SK-N-SH (cell line): ENCODE measurements at regions not wholly inside any gene's neighbourhood (a gene's known extent, or its start where the extent isn't known, plus 50 kb on each side); places are given as distances from the start of the nearest gene placed in this dataset.

Experiments used
- CTCF ChIA-PET: fragments of 300-600, 350-600 bp; formaldehyde crosslinking; extraction: SDS; loops from one replicate; lab custom pipeline; 2021; lab: Yijun Ruan, JAX
- POLR2A ChIA-PET: fragments of 350-600 bp; sonication (Branson Sonifier 250); formaldehyde crosslinking; extraction: SDS; loops from one replicate; lab custom pipeline; 2020; ENCODE audit warnings: antibody characterized with exemption, inconsistent platforms; lab: Yijun Ruan, JAX
- DNase-seq: peaks from one replicate; pipeline ENCODE4 v3.0.0; 2012
- H2AFZ ChIP-seq: fragments of 200-600 bp; sonication (generic); 2 replicates; pipeline ENCODE4 v1.8.1; 2016; ENCODE audit warnings: antibody characterized with exemption, mild to moderate bottlenecking, low read depth
- H3F3A ChIP-seq: fragments of 200-600 bp; sonication (generic); replicated peaks from 2 replicates; pipeline ENCODE3; 2016; ENCODE audit warnings: antibody characterized with exemption, mild to moderate bottlenecking; ENCODE audit not compliant: insufficient read depth
- H3K27ac ChIP-seq, 2 experiments: fragments of 200-500 bp in 1 of 2; fragments of 200-600 bp in 1 of 2; sonication (Bioruptor generic) in 1 of 2; sonication (generic), shearing (Covaris generic) in 1 of 2; 2 replicates each; pipeline versions ENCODE4 v1.5.1 to v1.6.1; 2014 to 2016; ENCODE audit warnings: low read depth in 2 of 2, inconsistent platforms in 1 of 2, low read length in 1 of 2, mild to moderate bottlenecking in 1 of 2, mixed read lengths in 1 of 2
- H3K27me3 ChIP-seq: fragments of 200-600 bp; sonication (generic), shearing (Covaris generic); 2 replicates; pipeline ENCODE4 v1.6.1; 2016; ENCODE audit warnings: mixed run types; ENCODE audit not compliant: insufficient read depth
- H3K36me3 ChIP-seq, 2 experiments: fragments of 200-500 bp in 1 of 2; fragments of 200-600 bp in 1 of 2; sonication (Bioruptor generic) in 1 of 2; sonication (generic) in 1 of 2; replicated peaks in 1 of 2; 2 replicates each; pipeline versions ENCODE3 to v1.5.1; 2014 to 2016; ENCODE audit warnings: low read length in 1 of 2, mild to moderate bottlenecking in 1 of 2; ENCODE audit not compliant: insufficient read depth in 2 of 2, control insufficient read depth in 1 of 2
- H3K4me1 ChIP-seq, 2 experiments: fragments of 200-500 bp in 1 of 2; fragments of 200-600 bp in 1 of 2; sonication (Bioruptor generic) in 1 of 2; sonication (generic), shearing (Covaris generic) in 1 of 2; 2 replicates each; pipeline versions ENCODE4 v1.5.1 to v1.6.1; 2014 to 2016; ENCODE audit warnings: low read depth in 1 of 2, low read length in 1 of 2, mixed run types in 1 of 2; ENCODE audit not compliant: insufficient read depth in 2 of 2, control insufficient read depth in 1 of 2
- H3K4me2 ChIP-seq: fragments of 200-600 bp; sonication (generic), shearing (Covaris generic); 2 replicates; pipeline ENCODE4 v1.6.1; 2017; ENCODE audit warnings: mixed run types
- H3K4me3 ChIP-seq, 2 experiments: fragments of 200-500 bp in 1 of 2; fragments of 200-600 bp in 1 of 2; sonication (Bioruptor generic) in 1 of 2; sonication (generic), shearing (Covaris generic) in 1 of 2; 2 replicates each; pipeline versions ENCODE4 v1.5.1 to v1.8.1; 2014 to 2016; ENCODE audit warnings: low read depth in 2 of 2, inconsistent platforms in 1 of 2, low read length in 1 of 2, mild to moderate bottlenecking in 1 of 2, mixed read lengths in 1 of 2, moderate library complexity in 1 of 2
- H3K79me2 ChIP-seq: fragments of 200-600 bp; sonication (generic); 2 replicates; pipeline ENCODE4 v1.8.1; 2017; ENCODE audit warnings: mild to moderate bottlenecking; ENCODE audit not compliant: insufficient read depth
- H3K9ac ChIP-seq: fragments of 200-600 bp; sonication (generic); 2 replicates; pipeline ENCODE4 v1.6.1; 2017; ENCODE audit warnings: mixed run types
- H3K9me2 ChIP-seq: fragments of 200-600 bp; sonication (generic); 2 replicates; pipeline ENCODE4 v1.6.1; 2017; ENCODE audit warnings: mixed run types
- H3K9me3 ChIP-seq: fragments of 200-600 bp; sonication (generic); 2 replicates; pipeline ENCODE4 v1.6.1; 2017; ENCODE audit warnings: mixed run types, mild to moderate bottlenecking, moderate library complexity
- H4K20me1 ChIP-seq: fragments of 200-600 bp; sonication (generic); 2 replicates; pipeline ENCODE4 v1.6.1; 2017; ENCODE audit warnings: mild to moderate bottlenecking, mixed run types; ENCODE audit not compliant: insufficient read depth
- CHD2 ChIP-seq: fragments of 150-350 bp; IDR thresholded peaks from 2 replicates; pipeline ENCODE4 v1.6.1; 2018; ENCODE audit warnings: low read length; ENCODE audit not compliant: partially characterized antibody
- EP300 ChIP-seq, 2 experiments: IDR thresholded peaks; 2 replicates each; pipeline versions ENCODE4 v1.4.0 to v1.6.1; 2012; ENCODE audit warnings: borderline replicate concordance in 1 of 2, low read depth in 1 of 2, low read length in 1 of 2
- EZH2phosphoT487 ChIP-seq: fragments of 200-600 bp; sonication (generic); IDR thresholded peaks from 2 replicates; pipeline ENCODE4 v1.6.1; 2017; ENCODE audit warnings: low read depth, mixed run types, mild to moderate bottlenecking, antibody characterized with exemption, moderate library complexity, borderline replicate concordance
- FOSL2 ChIP-seq: IDR thresholded peaks from 2 replicates; pipeline ENCODE4 v1.4.0; 2012; ENCODE audit warnings: low read depth, mild to moderate bottlenecking, moderate library complexity, borderline replicate concordance
- FOXM1 ChIP-seq: IDR thresholded peaks from 2 replicates; pipeline ENCODE4 v1.4.0; 2012; ENCODE audit warnings: low read depth, mild to moderate bottlenecking
- GABPA ChIP-seq: IDR thresholded peaks from 2 replicates; pipeline ENCODE4 v1.4.0; 2012; ENCODE audit warnings: low read depth, mild to moderate bottlenecking
- MEF2A ChIP-seq: IDR thresholded peaks from 2 replicates; pipeline ENCODE4 v1.4.0; 2012; ENCODE audit warnings: low read depth, borderline replicate concordance
- RAD21 ChIP-seq: IDR thresholded peaks from 2 replicates; pipeline ENCODE4 v1.6.1; 2012; ENCODE audit warnings: mild to moderate bottlenecking, low read length
- RCOR1 ChIP-seq: fragments of 150-350 bp; IDR thresholded peaks from 2 replicates; pipeline ENCODE4 v1.6.1; 2017; ENCODE audit warnings: antibody characterized with exemption, low read length
- SMC3 ChIP-seq: IDR thresholded peaks from 2 replicates; pipeline ENCODE4 v1.6.1; 2012; ENCODE audit warnings: low read depth, low read length, improper control_type of control experiment
- TAF1 ChIP-seq: IDR thresholded peaks from 2 replicates; pipeline ENCODE4 v1.6.1; 2012; ENCODE audit warnings: low read depth, mild to moderate bottlenecking, low read length, moderate library complexity, borderline replicate concordance
- TCF12 ChIP-seq: IDR thresholded peaks from 2 replicates; pipeline ENCODE4 v1.4.0; 2012
- YY1 ChIP-seq: IDR thresholded peaks from 2 replicates; pipeline ENCODE4 v1.4.0; 2012; ENCODE audit warnings: low read depth, mild to moderate bottlenecking
- WGBS: methylation state at CpG from one replicate; pipeline ENCODE4 v1.1.6; 2017; ENCODE audit warnings: low lambda C conversion rate; 5-methylcytosine and 5-hydroxymethylcytosine counted together
- TF ChIP-seq, protein P1 (sequence below): fragments of 200-600 bp; sonication (generic); IDR thresholded peaks from 2 replicates; pipeline ENCODE4 v1.6.1; 2017; ENCODE audit warnings: antibody characterized with exemption, mild to moderate bottlenecking, moderate library complexity
- TF ChIP-seq, protein P2 (sequence below): IDR thresholded peaks from 2 replicates; pipeline ENCODE4 v1.4.0; 2012; ENCODE audit warnings: low read depth, borderline replicate concordance
- TF ChIP-seq, protein P3 (sequence below): IDR thresholded peaks from 2 replicates; pipeline ENCODE4 v1.4.0; 2012; ENCODE audit warnings: low read depth, borderline replicate concordance
- TF ChIP-seq, protein P4 (sequence below): fragments of 150-350 bp; IDR thresholded peaks from 2 replicates; pipeline ENCODE4 v1.6.1; 2016; ENCODE audit warnings: mild to moderate bottlenecking, low read depth, low read length
- TF ChIP-seq, protein P5 (sequence below): IDR thresholded peaks from 2 replicates; pipeline ENCODE4 v1.4.0; 2012; ENCODE audit warnings: low read depth
- TF ChIP-seq, protein P6 (sequence below): IDR thresholded peaks from 2 replicates; pipeline ENCODE4 v1.6.1; 2012; ENCODE audit warnings: mild to moderate bottlenecking, low read depth, low read length, moderate library complexity

DNA sequence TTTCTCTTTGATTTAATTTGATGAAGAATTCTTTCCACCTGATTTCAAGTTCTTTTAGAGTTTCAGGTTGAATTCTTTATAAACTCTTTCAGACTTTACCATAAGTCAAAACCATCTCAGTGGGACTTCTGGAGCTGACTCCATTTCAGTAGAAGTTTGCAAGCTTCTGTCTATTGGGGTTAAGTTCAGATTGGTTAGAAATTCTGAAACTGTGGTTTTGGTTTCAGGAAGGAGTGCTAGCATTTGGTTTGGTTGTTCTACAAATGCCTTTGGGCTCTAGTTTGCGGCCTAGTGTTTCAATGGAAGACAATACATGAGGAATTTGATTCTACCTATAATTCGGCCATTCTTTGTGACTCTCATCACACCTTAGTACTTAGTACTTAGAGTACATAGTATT is 176.8 kb upstream of the RHOBTB1 start:
- Histone ChIP-seq H3K79me2 (no peaks in the 10 kb centered on the region), H3K27me3 (no peaks in the 10 kb centered on the region), H3K36me3 (no peaks in the 10 kb centered on the region), H2AFZ (no peak overlapping the region), H3K9me3 (no peaks in the 10 kb centered on the region), H3F3A (no peaks in the 10 kb centered on the region), H3K9ac (no peak overlapping the region), H3K4me3 (no peak overlapping the region), H4K20me1 (no peaks in the 10 kb centered on the region), H3K9me2 (no peaks in the 10 kb centered on the region), H3K27ac (no peak overlapping the region), H3K4me2 (no peak overlapping the region), H3K4me1 (no peaks in the 10 kb centered on the region)
- 55% methylated on average over 2 of the region's 2 CpGs for WGBS
- POLR2A ChIA-PET, result no interaction called here
- TF ChIP-seq, protein P1, sequence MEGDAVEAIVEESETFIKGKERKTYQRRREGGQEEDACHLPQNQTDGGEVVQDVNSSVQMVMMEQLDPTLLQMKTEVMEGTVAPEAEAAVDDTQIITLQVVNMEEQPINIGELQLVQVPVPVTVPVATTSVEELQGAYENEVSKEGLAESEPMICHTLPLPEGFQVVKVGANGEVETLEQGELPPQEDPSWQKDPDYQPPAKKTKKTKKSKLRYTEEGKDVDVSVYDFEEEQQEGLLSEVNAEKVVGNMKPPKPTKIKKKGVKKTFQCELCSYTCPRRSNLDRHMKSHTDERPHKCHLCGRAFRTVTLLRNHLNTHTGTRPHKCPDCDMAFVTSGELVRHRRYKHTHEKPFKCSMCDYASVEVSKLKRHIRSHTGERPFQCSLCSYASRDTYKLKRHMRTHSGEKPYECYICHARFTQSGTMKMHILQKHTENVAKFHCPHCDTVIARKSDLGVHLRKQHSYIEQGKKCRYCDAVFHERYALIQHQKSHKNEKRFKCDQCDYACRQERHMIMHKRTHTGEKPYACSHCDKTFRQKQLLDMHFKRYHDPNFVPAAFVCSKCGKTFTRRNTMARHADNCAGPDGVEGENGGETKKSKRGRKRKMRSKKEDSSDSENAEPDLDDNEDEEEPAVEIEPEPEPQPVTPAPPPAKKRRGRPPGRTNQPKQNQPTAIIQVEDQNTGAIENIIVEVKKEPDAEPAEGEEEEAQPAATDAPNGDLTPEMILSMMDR, result no peak
- TF ChIP-seq EP300 (IDR thresholded peaks at IDR 0.05; ENCODE audit: borderline replicate concordance in 1 of 2, low read depth in 1 of 2, low read length in 1 of 2) (no peak), TAF1 (no peak), SMC3 (no peak), RAD21 (no peak), FOXM1 (no peak), RCOR1 (no peak)
- TF ChIP-seq, protein P2, sequence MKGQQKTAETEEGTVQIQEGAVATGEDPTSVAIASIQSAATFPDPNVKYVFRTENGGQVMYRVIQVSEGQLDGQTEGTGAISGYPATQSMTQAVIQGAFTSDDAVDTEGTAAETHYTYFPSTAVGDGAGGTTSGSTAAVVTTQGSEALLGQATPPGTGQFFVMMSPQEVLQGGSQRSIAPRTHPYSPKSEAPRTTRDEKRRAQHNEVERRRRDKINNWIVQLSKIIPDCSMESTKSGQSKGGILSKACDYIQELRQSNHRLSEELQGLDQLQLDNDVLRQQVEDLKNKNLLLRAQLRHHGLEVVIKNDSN, result no peak
- CTCF ChIA-PET, result interaction anchor here (0.6 to 1.5 kb wide), 2 partner anchors 20 to 124 kb away, joined by 3 to 4 read pairs; no protein-coding TSS in a partner anchor
- no peak for DNase-seq

DNA sequence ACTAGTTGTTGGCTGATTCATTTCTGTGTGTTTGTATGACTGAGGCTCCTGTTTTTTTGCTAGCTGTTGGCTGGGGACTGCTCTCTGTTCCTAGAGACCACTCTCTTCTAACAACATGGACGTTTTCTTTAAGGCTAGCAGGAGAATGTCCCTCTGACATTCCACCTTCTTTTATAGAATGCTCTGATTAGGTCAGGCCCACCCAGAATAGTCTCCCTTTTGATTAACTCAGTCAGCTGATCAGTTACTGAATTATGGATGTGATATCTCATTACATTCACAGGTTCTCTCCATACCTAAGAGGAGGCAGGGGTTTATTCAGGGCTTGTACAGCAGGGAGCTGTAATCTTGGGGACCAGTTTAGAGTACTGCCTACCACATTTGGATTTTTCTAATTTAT is 175.6 kb upstream of the RHOBTB1 start:
- Histone ChIP-seq H3K4me1 (no peaks in the 10 kb centered on the region), H4K20me1 (no peaks in the 10 kb centered on the region), H3K36me3 (no peaks in the 10 kb centered on the region), H3K4me2 (no peak overlapping the region), H2AFZ (no peak overlapping the region), H3K9ac (no peak overlapping the region), H3K9me3 (no peaks in the 10 kb centered on the region), H3K27me3 (no peaks in the 10 kb centered on the region), H3K9me2 (no peaks in the 10 kb centered on the region), H3K79me2 (no peaks in the 10 kb centered on the region), H3F3A (no peaks in the 10 kb centered on the region), H3K27ac (no peak overlapping the region), H3K4me3 (no peak overlapping the region)
- ChIA-PET CTCF (interaction anchor here (1.5 kb wide), 1 partner anchor 22 kb away, joined by 4 read pairs; no protein-coding TSS in a partner anchor), POLR2A (no interaction called here)
- 0% methylated on average over 1 of the region's 1 CpG for WGBS
- DNase-seq, result no peak
- TF ChIP-seq CHD2 (no peak), GABPA (no peak), RAD21 (no peak), EZH2phosphoT487 (no peak), RCOR1 (no peak), TCF12 (no peak), FOSL2 (no peak), MEF2A (no peak), YY1 (no peak)
- TF ChIP-seq, protein P3, sequence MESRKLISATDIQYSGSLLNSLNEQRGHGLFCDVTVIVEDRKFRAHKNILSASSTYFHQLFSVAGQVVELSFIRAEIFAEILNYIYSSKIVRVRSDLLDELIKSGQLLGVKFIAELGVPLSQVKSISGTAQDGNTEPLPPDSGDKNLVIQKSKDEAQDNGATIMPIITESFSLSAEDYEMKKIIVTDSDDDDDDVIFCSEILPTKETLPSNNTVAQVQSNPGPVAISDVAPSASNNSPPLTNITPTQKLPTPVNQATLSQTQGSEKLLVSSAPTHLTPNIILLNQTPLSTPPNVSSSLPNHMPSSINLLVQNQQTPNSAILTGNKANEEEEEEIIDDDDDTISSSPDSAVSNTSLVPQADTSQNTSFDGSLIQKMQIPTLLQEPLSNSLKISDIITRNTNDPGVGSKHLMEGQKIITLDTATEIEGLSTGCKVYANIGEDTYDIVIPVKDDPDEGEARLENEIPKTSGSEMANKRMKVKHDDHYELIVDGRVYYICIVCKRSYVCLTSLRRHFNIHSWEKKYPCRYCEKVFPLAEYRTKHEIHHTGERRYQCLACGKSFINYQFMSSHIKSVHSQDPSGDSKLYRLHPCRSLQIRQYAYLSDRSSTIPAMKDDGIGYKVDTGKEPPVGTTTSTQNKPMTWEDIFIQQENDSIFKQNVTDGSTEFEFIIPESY, result no peak
- TF ChIP-seq, protein P4, sequence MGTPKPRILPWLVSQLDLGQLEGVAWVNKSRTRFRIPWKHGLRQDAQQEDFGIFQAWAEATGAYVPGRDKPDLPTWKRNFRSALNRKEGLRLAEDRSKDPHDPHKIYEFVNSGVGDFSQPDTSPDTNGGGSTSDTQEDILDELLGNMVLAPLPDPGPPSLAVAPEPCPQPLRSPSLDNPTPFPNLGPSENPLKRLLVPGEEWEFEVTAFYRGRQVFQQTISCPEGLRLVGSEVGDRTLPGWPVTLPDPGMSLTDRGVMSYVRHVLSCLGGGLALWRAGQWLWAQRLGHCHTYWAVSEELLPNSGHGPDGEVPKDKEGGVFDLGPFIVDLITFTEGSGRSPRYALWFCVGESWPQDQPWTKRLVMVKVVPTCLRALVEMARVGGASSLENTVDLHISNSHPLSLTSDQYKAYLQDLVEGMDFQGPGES, result no peak
- TF ChIP-seq, protein P5, sequence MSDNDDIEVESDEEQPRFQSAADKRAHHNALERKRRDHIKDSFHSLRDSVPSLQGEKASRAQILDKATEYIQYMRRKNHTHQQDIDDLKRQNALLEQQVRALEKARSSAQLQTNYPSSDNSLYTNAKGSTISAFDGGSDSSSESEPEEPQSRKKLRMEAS, result no peak
- TF ChIP-seq, protein P6, sequence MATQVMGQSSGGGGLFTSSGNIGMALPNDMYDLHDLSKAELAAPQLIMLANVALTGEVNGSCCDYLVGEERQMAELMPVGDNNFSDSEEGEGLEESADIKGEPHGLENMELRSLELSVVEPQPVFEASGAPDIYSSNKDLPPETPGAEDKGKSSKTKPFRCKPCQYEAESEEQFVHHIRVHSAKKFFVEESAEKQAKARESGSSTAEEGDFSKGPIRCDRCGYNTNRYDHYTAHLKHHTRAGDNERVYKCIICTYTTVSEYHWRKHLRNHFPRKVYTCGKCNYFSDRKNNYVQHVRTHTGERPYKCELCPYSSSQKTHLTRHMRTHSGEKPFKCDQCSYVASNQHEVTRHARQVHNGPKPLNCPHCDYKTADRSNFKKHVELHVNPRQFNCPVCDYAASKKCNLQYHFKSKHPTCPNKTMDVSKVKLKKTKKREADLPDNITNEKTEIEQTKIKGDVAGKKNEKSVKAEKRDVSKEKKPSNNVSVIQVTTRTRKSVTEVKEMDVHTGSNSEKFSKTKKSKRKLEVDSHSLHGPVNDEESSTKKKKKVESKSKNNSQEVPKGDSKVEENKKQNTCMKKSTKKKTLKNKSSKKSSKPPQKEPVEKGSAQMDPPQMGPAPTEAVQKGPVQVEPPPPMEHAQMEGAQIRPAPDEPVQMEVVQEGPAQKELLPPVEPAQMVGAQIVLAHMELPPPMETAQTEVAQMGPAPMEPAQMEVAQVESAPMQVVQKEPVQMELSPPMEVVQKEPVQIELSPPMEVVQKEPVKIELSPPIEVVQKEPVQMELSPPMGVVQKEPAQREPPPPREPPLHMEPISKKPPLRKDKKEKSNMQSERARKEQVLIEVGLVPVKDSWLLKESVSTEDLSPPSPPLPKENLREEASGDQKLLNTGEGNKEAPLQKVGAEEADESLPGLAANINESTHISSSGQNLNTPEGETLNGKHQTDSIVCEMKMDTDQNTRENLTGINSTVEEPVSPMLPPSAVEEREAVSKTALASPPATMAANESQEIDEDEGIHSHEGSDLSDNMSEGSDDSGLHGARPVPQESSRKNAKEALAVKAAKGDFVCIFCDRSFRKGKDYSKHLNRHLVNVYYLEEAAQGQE, result no peak
